ENCODE measurements at regions not wholly inside any gene's neighbourhood (a gene's known extent, or its start where the extent isn't known, plus 50 kb on each side); places are given as distances from the start of the nearest gene placed in this dataset.

GRCh38 chr2:150417278-150417677, 70.2 kb downstream of the RND3 start:
- no peak for DNase-seq (ENCODE audit: low spot score)

DNA sequence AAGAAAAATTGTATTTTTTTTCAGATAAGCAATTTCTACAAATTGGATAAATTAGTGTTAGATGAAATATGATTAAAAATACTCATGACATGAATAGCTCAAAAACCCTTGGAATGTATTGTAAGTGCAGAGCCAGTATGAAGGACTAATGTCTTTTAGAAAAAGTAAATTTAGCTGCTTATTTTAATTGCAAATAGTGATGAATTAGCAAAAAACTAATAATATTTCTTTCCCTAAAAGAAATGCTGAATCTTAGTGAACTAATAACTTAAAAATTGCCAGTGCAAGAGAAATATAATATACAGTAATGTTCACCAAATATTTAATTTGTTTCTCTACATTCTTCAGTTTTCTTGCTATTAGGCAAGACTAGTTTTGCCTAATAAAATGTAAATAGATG, 72.4 kb downstream of the RND3 start:
- DNase-seq (ENCODE audit: low spot score): no peak

- no peak for DNase-seq (ENCODE audit: low spot score)
Measured at GRCh38 chr2:150413910-150414309, 73.6 kb downstream of the RND3 start.

DNA sequence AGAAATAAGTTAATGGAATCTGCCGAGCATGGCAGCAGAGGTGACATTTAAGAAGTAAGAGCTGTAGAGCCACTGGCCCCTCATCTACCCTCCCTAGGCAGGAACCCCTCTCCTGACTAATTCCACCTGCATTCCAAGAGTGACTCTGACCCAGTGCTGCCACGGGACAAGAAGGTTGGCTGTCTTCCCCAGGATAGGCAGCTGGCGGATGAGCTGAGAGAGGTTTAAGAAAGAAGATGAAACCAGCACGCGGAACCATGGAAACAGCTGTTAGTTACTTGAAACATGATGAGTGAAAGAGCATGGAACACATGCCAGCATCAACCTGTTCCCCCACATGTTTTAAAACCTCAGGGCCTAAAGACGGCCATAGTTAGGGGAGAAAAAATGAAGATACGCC, 74.1 kb downstream of the RND3 start:
- no peak for DNase-seq (ENCODE audit: low spot score)

DNA sequence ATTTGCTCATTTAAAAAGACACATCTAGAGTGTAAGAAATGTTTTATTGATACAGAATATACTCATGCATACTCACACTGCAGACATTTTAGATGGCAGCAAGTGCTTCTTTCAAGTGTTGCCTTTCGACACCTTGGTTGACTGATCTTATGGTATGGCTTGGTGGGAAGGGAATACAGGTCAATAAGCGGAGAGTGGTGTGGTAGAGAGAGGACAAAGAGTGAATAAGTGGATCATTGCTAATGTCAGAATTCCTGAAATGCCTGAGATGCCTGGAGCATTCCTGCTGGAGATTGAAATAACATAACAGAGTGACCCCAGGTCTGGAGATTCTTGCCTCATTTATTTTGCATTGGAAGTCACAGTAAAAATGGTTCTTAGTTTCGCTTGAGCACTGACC, 76.7 kb downstream of the RND3 start:
- peak; percentile 36 for DNase-seq (ENCODE audit: low spot score)

DNA sequence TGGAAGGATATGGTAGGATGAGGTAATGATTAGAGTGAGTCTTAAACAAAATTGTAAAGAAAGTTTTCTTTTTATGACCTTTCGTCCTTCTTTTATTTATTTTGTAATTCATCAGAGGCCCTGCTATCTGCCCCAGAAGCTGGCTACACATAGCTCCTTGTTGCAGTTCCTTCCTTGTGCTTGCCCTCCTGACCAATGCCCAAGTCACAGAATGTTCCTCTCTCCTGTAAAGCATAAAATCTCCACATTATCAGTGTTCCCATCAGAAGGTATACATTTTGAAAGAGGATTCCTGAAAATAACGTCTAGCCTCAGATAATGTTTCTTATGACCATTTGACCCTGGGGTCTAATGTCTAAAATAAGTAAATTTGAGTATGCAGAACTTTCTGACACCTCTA, 78.3 kb downstream of the RND3 start:
- DNase-seq (ENCODE audit: low spot score): no peak

DNA sequence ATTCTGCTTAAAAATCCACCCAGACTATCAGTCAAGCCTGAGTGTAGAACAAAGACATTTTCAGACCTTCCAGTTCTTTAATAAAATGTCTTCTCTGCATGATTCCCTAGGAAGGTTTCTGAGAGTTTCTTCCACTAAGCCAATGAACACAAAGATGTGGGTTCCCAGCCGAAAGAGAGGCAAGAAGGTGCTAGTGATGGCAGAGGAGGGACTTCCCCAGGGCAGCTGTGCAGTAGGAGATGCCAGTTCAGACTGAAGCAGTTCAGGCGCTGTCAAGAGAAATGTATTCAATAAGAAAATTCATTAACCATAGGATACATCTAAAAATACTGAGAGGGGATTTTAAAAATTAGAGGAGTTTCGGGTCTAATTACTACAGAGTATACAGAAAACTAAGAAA, 83.3 kb downstream of the RND3 start:
- DNase-seq (ENCODE audit: low spot score): no peak

DNA sequence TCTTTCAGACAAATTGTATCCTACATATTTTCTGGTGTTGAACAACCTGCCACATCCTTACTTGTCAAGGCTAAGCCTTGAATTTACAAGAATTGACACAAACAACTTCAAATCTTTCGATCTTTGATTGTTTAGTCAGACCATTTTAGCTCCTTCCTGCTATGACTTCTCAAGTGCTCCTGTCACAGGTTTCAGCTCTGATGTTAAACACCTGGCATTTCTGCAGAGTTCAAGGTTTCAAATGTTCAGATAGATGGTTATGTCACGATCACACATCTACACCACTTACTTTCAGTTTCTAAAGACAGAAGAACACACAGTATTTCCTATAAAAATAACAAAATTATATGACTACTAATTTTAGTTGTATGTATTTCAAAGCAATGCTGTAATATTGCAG, 84.0 kb downstream of the RND3 start:
- no peak for DNase-seq (ENCODE audit: low spot score)

DNA sequence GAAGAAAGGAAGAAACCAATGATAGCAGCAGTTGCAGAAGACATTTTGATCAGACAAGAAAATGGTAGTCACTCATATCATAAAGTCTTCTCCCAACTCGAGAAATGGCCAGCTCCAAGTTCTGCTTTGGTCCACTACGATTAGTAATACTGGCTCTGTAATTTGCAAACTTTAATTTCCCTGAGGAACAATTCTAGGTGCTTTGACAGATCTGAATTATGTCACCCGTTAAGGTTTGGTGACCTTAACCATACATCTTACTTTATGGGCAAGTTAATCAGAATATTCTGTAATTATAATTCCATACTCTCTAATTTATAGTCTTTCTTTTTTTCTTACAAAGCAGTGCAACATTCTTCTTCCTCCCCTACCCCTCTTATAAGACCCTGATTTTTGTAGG, 84.5 kb downstream of the RND3 start:
- DNase-seq (ENCODE audit: low spot score): no peak

- no peak for DNase-seq (ENCODE audit: low spot score)
Measured at GRCh38 chr2:150400849-150401248, 86.6 kb downstream of the RND3 start.

DNA sequence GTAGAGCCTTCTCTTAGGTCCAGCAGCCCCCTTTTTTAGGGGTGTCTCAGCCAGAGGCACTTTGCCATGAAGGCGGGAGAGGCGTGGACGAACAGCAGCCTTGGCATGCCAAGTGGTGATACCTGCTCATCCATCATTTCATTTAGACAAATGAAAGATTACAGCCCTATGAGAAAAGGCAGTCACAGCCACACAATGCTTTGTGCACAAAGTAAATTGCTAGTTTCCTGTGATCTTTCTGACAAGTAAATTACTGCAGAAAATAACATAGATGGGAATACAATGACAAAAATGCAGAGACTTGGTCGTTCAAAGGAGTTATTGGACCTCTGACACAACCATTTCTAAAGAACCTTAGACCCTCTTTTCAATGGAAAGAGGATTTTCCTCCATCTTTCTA, 94.9 kb downstream of the RND3 start:
- no peak for DNase-seq (ENCODE audit: low spot score)

GRCh38 chr2:150391779-150392178, 95.7 kb downstream of the RND3 start:
- no peak for DNase-seq (ENCODE audit: low spot score)

DNA sequence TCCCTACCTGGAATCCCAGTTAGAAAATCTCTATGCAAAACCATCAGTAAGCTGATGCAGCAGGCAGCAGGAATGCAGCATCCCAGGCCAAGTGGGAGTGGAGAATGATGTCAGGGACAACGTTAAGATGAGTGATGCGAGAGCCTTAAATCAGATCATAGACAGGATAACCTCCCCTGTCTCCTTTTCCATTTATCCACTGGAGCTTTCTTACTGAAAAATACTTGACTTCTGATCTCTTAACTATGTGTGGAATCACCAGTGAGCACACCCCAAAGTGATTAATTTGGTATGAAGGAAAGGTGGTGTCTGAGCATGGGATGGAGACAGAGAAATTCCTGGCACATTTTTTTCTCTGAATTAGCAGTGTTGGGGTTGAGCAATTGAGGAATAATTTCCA, 98.0 kb downstream of the RND3 start:
- DNase-seq (ENCODE audit: low spot score): no peak

- DNase-seq (ENCODE audit: low spot score): no peak
Measured at GRCh38 chr2:150388289-150388625, 99.2 kb downstream of the RND3 start.

- no peak for DNase-seq (ENCODE audit: low spot score)
Measured at GRCh38 chr2:150387586-150388288, 99.7 kb downstream of the RND3 start.

DNA sequence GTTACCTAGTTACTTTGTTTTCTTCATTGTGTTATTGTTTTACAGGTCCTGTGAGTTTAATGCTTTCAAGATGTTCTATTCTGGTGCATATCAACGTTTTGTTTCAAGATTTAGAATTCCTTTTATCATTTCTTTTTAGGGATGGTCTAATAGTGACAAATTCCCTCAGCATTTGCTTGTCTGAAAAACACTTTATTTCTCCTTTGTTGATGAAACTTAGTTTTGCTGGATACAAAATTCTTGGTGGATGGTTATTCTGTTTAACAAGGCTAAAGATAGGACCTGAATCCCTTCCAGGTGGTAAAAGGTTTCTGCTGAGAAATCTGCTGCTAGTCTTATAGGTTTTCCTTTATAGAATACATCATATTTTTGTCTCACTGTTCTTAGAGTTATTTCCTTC, 102.3 kb downstream of the RND3 start:
- no peak for DNase-seq (ENCODE audit: low spot score)

DNA sequence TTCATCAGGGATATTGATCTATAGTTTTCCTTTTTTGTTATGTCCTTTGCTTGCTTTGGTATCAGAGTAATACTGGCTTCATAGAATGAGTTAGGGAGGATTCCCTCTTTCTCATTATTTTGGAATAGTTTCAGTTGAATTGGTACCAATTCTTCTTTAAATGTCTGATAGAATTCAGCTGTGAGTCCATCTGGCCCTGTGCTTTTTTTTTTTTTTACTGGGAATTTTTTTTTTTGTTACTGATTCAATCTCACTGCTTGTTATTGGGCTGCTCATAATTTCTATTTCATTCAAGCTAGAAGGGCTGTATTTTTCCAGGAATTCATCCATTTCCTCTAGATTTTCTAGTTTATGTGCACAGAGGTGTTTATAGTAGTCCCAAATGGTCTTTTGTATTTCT, 103.9 kb downstream of the RND3 start:
- DNase-seq (ENCODE audit: low spot score): no peak

DNA sequence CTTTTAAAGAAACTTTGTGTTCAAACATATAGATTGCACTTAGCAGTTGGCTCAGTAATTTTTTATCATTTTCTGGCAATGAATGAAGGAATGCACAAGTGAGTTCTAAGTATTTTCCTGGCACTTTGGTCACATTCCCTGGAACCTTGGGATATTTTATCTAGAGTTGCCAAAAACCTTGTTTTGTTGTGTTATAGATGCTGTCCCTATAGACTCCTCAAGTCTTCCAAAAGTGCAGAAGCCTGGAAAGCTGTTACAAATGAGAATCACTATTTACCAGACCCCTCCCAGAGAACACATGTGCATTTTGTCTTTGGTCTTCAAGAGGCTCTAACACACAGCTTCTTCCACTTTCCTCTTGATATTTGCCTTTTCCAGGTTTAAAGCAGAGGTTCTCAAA, 108.3 kb downstream of the RND3 start:
- no peak for DNase-seq (ENCODE audit: low spot score)

GRCh38 chr2:150378686-150379085, 108.8 kb downstream of the RND3 start:
- no peak for DNase-seq (ENCODE audit: low spot score)

DNA sequence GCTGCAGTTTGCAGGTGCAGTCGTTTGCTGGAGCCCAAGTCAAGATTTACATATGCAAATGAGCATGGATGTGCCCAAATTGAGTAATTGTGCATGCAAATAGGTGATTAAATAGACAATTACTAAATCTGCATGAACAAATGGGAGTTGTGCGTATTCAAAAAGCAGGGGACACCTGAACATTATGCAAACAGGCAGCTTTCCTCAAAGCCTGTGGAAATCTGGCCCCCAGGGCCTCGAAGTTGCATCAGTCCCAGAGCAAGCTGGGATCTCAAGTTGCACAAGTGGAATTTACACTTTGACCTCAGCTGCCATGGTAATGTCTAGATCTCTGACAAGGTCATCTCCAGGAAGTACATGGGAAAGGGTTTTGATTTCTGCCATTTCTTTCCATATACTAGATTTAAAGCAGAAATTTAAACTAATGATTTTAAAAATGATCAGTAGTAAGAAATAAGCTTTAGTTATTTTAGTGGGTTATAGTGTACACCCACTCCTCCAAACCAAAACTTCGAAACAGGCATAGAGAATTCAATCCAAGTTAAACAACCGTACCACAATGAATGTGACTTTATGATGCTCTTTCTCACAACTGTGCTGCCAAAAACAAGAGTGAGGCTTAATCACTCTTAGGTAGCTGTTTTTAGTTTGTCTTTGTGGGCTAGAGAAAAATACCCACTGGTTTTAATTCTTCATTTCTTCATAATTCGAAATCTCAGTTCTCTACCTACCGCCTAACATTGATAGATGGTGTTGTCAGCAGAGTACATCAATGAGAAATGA, 110.7 kb downstream of the RND3 start:
- DNase-seq (ENCODE audit: low spot score): peak; percentile 64

GRCh38 chr2:150375333-150375732, 112.1 kb downstream of the RND3 start:
- DNase-seq (ENCODE audit: low spot score): no peak

- no peak for DNase-seq (ENCODE audit: low spot score)
Measured at GRCh38 chr2:150374492-150374891, 113.0 kb downstream of the RND3 start.

GRCh38 chr2:150373374-150373773, 114.1 kb downstream of the RND3 start:
- no peak for DNase-seq (ENCODE audit: low spot score)

Data from HuH-7 (cell line).